ENCODE measurements at regions not wholly inside any gene's neighbourhood (a gene's known extent, or its start where the extent isn't known, plus 50 kb on each side); places are given as distances from the start of the nearest gene placed in this dataset.

DNA sequence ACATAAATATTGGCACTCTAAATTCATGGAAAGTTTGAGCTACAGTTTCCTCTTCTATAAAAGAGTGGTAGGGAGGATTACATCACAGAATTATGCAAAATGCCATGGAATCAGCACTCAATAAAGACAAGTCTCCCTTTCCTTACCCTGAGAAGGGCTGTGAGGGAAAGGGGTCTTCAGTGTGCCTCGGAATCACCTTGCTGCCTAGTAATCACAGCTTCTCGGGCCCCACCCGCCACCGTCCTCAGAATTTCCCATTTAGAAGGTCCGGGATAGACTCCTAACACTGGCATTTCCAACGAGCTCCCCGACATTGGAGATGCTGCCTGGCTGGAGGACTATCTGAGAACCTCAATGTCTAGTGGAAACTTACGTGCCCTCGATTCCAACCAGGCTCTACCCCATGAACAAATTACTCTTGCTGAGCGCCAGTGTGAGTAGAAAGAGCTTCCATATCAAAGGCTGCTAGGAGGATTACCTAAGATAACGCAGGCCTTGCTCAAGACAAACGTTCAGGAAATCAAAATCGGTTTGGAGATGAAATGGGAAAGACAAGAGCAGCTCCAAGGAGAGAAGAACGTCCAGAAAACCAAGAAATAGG is 92.1 kb upstream of the CHD2 start:
- TF ChIP-seq, protein P1, sequence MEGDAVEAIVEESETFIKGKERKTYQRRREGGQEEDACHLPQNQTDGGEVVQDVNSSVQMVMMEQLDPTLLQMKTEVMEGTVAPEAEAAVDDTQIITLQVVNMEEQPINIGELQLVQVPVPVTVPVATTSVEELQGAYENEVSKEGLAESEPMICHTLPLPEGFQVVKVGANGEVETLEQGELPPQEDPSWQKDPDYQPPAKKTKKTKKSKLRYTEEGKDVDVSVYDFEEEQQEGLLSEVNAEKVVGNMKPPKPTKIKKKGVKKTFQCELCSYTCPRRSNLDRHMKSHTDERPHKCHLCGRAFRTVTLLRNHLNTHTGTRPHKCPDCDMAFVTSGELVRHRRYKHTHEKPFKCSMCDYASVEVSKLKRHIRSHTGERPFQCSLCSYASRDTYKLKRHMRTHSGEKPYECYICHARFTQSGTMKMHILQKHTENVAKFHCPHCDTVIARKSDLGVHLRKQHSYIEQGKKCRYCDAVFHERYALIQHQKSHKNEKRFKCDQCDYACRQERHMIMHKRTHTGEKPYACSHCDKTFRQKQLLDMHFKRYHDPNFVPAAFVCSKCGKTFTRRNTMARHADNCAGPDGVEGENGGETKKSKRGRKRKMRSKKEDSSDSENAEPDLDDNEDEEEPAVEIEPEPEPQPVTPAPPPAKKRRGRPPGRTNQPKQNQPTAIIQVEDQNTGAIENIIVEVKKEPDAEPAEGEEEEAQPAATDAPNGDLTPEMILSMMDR (IDR thresholded peaks at IDR 0.05; ENCODE audit: insufficient read depth, low read length, severe bottlenecking) = no peak
- Histone ChIP-seq H3K27me3 (ENCODE audit: control insufficient read depth, insufficient read depth, low read length) (no peaks in the 10 kb centered on the region), H3K4me3 (ENCODE audit: low read depth, low read length) (peak overlapping the region; percentile 22), H3K36me3 (ENCODE audit: control insufficient read depth, insufficient read depth, low read length) (no peaks in the 10 kb centered on the region)
- FAIRE-seq = no peak
- peak; percentile 53 for DNase-seq (ENCODE audit: low read depth)

DNA sequence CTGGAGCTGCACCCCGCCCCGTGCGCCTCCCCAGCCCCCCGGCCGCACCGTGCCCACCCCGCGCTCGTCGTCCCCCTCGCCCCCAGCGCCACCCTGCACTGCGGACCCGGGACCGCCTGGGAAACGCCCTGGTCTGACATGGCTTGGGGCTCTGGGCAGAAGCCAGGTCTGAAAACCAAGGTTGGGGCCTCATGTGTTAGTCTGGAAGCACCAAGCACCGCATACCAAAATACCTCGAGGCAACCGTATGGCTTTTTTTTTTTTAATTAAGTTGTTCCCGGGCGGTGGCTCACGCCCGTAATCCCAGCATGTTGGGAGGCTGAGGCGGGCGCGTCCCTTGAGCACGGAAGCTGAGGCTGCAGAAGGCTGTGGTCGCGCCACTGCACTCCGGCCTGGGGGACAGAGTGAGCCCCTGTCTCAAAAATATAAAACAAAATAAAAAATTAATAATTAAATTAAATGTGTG is 91.5 kb upstream of the CHD2 start:
- no peaks in the 10 kb centered on the region for H3K27me3 ChIP-seq (ENCODE audit: control insufficient read depth, insufficient read depth, low read length)
- FAIRE-seq (no peak), DNase-seq (ENCODE audit: low read depth) (no peak)
- peak overlapping the region; percentile 22 for H3K4me3 ChIP-seq (ENCODE audit: low read depth, low read length)
- TF ChIP-seq, protein P1 (IDR thresholded peaks at IDR 0.05; ENCODE audit: insufficient read depth, low read length, severe bottlenecking) = no peak
- H3K36me3 ChIP-seq (ENCODE audit: control insufficient read depth, insufficient read depth, low read length) = no peaks in the 10 kb centered on the region

- Histone ChIP-seq H3K27me3 (ENCODE audit: control insufficient read depth, insufficient read depth, low read length) (no peaks in the 10 kb centered on the region), H3K36me3 (ENCODE audit: control insufficient read depth, insufficient read depth, low read length) (no peaks in the 10 kb centered on the region), H3K4me3 (ENCODE audit: low read depth, low read length) (peak overlapping the region; percentile 46)
- FAIRE-seq (no peak), DNase-seq (ENCODE audit: low read depth) (peak; percentile 91)
- TF ChIP-seq, protein P1 (IDR thresholded peaks at IDR 0.05; ENCODE audit: insufficient read depth, low read length, severe bottlenecking) = peak; percentile 80
These were observed 90.9 kb upstream of the CHD2 start for GRCh38 chr15:92809064-92809879.

DNA sequence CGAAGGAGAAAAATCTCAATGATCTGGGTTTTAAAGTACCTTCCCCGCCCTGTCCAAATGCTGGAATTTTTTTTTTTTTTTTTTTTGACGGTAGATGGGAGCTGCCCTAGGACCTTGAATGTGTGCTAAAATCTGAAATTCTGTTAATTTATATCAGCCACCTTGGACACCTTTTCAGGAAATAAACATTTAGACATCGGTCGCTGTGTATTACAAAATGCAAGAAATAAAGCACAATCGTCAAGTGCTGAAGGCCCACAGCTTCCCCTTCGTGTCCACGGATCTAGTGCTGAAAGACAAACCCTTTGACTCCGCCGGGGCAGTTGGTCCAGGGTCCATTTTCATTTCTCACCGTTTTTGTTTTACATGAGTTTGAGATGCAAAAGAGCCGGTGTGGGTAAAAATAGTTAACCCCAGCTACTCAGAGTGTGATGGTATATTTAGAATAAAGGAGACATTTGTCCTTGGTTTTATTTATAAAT is 90.2 kb upstream of the CHD2 start:
- FAIRE-seq (no peak), DNase-seq (ENCODE audit: low read depth) (no peak)
- Histone ChIP-seq H3K4me3 (ENCODE audit: low read depth, low read length) (peak overlapping the region; percentile 46), H3K36me3 (ENCODE audit: control insufficient read depth, insufficient read depth, low read length) (no peaks in the 10 kb centered on the region), H3K27me3 (ENCODE audit: control insufficient read depth, insufficient read depth, low read length) (no peaks in the 10 kb centered on the region)
- TF ChIP-seq, protein P1 (IDR thresholded peaks at IDR 0.05; ENCODE audit: insufficient read depth, low read length, severe bottlenecking) = no peak

GRCh38 chr15:92810418-92811138 is 89.5 kb upstream of the CHD2 start:
- TF ChIP-seq, protein P1 (IDR thresholded peaks at IDR 0.05; ENCODE audit: insufficient read depth, low read length, severe bottlenecking) = no peak
- DNase-seq (ENCODE audit: low read depth) = peak; percentile 80
- H3K27me3 ChIP-seq (ENCODE audit: control insufficient read depth, insufficient read depth, low read length) = no peaks in the 10 kb centered on the region
- peak overlapping the region; percentile 35 for H3K4me3 ChIP-seq (ENCODE audit: low read depth, low read length)
- FAIRE-seq = no peak
- H3K36me3 ChIP-seq (ENCODE audit: control insufficient read depth, insufficient read depth, low read length) = no peaks in the 10 kb centered on the region
